CD4-positive, alpha-beta T cell treated with Interferon gamma for 1 hour (primary cell): ENCODE measurements at regions not wholly inside any gene's neighbourhood (a gene's known extent, or its start where the extent isn't known, plus 50 kb on each side); places are given as distances from the start of the nearest gene placed in this dataset.

Experiments
- DNase-seq: peaks from one replicate; pipeline ENCODE4 v3.0.0-alpha.2; 2020

DNA sequence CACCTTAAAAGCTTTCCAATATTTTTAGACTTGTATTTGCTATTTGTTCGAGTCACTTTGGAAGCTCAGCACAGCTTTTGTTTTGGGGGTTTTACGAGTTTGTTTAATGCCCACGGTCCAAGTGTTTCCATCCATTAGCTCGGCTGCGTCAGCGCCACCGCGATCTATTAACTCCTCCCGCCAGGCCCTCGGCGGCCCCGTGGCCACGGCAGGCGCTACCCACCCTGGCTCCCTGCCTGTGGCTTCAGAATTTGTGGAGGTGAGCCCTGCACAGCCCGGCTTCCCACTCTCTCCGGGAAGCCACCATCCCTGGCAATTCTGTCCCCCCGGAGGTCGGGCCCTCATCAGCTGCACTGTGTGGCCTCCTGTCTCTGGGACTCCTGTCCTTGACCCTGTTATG lies 648.5 kb downstream of the BRD1 start:
- no peak for DNase-seq

DNA sequence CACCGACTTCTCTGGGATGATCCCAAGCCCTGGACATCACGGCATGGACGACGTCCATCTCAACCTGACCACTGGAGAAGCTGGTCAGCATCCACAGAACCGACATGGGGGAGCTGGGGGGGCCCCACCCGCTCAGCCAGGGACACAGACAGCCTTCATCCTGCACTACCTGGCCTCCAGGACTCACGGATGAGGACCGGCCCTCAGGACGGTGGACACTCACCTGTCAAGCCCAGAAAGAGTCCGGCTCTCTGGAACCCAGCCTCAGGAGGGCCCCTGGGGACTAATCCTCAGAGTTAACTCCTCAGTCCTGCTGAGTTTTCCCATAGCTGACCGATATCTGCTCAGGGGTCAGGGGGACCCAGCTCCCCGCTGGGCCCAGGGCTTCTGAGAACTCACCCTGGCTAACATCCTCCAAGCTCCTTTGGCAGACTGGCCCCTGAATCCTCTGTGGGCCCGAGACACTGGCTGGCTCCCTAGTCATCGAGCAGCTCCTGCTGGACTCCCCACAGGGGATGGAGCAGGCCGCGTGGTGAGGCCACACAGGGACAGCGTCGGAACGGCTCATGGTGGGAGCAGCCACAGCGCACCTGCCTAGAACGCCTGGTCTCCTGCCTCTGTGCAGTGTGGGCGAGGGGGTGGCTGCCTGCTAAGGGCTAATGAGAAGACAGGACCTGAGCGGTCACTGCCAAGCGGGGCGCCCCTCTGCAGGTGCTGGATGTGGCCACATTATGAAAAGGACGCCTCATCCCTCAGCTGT lies 649.2 kb downstream of the BRD1 start:
- no peak for DNase-seq

DNA sequence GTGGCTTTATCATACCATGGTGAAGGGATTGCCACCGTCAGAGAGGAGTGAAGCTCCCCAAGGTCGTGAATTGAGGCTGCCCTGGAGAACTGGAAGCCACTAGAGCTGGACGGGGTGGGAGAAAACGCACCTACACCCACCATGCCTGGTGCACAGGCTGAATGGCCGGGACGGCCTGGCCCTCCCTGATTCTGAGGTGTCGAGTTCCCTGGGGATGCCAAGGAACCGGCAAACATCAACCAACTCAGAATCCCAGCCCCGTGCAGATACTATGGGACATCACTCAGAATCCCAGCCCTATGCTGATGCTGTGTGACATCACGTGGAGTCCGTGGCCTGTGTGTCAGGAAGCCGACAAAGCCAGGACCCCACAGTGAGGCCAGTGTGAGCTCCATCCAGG lies 650.0 kb downstream of the BRD1 start:
- no peak for DNase-seq

DNA sequence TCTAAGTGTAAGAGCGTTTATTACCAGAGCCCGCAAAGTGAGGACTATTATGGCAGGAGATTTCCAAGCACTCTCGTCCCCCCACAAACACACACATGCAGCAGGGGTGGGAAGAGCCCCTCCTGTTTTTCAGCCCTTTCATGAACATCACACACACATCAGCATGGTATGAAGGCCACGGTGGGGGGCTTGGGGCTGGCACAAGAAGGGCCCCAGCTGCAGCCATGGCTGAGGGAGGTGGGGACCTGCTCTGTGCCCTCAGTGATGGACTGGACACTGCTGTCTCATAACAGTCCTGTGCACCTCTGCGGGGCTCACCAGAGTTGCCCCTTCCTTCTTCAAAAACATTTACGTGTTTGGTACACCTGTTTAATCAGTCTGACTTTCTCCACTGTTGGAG lies 650.7 kb downstream of the BRD1 start:
- no peak for DNase-seq

DNA sequence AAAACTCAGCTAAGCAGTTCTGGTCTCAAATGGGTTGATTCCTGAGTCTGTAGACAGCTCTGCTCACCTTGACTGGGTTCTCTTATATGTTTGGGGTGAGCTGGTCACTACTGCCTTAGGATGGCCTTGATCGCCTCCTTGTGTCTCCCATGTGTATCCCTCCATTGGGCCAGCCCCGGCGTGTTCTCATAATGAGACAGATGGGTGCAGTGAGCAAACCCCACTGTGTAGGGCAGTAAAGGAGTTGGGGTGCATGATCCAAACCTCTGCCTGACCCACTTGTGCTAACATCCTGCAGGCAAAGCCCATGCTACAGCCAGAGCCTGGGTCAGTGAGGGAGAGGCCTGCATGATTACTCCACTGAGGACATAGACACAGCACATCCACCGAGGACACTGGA lies 657.6 kb downstream of the BRD1 start:
- DNase-seq = no peak

DNA sequence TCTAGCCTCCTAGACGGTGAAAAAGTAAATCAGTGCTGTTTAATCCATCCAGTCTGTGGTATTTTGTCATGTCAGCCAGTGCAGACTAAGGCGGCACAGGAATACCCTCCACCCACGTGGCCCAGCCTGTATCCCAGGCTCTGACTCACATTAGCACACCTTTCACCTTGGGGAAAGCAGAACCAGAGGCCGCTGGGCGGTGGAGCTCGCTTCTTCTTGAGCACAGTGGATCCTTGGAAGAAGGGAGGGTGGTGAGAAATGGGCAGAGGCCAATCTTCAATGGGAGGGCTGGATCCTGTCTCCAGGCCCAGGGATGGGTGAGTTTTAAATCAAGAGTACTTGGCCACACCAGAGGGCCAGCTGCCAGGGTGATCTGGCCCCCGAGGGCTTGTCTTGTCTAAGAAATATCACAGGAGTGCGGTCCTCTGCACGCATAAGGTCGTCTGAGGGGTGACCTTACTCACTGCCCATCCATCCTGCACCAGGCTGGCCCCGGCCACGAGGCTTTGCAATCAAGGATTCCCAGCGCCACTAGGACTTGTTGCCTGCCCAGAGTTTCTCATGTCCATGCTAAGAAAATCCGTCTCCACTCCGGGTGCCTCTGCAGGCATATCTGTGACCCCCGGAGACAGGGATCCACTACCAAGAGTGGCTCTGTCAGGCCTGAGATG lies 658.5 kb downstream of the BRD1 start:
- DNase-seq = no peak

DNA sequence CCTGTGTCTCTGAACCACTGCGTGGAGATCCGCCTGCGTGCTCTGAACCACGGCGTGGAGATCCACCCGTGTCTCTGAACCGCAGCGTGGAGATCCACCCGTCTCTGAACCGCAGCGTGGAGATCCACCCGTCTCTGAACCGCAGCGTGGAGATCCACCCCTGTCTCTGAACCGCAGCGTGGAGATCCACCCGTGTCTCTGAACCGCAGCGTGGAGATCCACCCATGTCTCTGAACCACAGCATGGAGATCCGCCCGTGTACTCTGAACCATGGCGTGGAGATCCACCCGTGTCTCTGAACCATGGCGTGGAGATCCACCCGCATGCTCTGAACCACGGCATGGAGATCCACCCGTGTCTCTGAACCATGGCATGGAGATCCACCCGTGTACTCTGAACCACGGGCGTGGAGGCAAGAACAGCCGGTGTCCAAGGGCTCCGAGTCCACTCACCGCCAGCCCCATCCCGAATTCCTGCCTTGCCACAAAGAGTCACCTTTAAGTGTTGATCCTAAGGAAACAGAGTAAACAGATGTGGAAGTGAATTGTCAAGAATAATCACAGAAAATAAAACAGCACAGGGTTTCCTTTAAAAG lies 659.4 kb downstream of the BRD1 start:
- no peak for DNase-seq

DNA sequence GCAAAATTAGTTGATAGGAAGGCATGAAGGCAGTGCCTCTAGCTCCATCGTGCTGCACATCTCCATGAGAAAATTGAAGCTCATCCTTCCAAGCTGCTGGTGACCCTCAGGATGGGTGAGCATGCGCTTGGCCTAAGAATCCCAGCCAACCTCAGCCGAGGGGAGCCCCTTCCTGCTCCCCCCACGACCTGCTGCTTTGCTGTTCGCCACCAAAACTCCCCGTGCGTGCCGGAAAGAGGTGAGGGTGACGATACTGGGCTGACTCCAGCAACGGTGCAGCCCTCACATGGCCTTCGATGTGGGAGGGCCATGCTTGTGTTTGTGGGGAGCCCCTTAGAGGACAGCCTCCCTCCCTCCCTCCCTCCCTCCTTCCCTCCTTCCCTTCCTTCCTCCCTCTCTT lies 660.9 kb downstream of the BRD1 start:
- no peak for DNase-seq

DNA sequence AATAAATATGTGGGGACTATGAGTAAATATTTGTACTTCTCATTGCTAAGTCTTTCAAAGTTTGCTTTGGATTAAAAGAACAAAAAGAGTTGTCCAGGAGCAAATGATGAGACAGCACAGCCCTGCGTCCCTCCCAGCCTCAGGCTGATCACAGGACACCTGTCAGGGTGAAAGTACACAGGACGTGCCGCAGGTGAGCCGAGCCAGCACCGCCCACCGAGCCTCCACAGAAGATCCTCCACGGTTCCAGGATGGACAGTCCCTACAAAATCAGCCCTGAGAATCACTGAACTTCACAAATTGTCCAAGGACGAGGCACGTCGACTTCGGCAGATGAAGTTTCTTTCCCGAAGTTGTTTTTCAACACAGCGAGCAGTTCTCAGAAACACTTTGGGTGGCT lies 661.5 kb downstream of the BRD1 start:
- no peak for DNase-seq

DNA sequence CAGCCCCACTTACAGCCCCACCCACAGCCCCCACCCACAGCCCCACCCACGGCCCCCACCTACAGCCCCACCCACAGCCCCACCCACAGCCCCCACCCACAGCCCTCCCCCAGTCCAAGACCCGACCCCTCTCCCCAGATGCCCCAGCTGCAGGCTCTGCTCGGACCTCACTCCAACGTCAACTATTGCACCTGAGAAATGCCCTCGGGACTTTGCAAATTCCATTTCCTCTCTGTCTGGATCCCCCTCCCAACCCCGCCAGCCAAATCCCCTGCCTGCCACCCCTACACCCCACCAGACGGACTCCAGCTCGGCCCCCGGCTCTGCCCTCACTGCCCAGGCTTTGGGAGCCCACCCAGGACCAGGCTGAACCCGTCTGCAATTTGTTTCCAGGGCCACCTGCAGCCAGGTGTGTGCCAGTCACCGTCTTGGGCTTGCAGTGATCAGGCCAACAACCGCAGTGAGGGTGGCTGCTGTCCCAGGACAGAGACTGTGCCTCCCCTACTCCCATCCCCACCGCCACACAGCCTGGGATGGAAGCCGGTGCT lies 662.8 kb downstream of the BRD1 start:
- no peak for DNase-seq

DNA sequence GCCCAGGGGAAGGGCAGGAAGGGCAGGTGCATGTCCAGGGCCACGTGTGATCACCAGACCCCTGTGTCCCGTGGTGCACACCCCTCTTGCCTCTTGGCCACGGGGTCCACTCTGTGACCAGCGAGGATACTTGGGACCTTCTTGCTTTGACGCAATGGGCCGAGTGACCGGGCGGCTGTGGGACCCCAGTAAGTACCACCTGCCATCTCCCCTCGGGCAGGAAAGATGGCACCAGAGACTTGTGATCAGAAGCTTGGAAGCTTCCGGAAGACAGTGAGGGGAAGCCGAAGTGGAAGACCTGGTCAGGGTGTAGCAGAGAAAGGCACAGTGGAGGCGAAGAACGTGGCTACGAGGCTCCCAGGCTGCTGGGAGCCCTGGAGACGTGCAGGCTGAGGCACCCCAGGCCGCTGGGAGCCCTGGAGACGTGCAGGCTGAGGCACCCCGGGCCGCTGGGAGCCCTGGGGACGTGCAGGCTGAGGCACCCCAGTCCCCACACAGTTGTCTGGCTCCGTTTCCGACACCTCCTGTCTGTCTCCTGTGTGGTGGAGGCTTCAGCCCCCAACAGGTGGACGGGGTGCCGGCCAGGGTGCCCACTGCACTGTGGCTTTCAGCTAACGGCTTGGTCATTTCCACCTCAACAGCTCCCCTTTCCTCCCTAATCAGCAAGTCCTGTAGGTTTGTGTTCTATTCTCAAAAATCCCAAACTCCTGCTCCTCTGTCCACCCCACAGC lies 663.5 kb downstream of the BRD1 start:
- no peak for DNase-seq

DNA sequence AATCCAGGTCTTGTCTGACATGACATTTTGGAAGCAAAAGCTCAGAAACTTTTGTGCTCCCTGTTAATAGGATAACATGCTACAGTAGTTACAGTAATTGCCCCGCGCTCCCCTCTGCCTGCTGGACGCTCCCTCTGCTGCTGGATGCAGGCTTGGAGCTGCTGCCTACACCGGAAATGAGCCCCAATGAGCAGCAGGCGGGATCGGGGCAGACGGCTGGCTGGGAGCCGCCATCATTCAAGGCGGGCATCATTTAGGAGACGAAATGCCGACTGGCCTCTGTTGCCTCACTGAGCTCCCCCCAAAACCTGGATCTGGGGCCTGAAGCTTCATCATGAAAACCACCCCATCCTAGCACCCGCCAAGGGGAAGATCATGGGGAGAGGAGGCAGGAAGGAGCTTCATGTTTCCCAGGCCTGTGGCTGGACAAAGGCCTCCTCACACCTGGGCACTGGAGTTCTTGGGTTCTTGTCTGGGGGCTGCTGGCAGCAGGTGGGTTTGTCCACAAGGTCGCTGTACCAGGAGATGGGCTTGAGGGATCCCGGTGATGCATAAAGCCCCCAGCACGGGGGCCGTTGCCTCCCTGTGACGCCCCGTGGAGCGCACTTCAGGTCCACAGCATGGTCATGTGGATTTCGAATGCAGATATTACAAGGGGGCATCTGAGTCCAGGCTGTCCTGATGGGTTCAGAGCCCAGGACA lies 664.3 kb downstream of the BRD1 start:
- DNase-seq = no peak

DNA sequence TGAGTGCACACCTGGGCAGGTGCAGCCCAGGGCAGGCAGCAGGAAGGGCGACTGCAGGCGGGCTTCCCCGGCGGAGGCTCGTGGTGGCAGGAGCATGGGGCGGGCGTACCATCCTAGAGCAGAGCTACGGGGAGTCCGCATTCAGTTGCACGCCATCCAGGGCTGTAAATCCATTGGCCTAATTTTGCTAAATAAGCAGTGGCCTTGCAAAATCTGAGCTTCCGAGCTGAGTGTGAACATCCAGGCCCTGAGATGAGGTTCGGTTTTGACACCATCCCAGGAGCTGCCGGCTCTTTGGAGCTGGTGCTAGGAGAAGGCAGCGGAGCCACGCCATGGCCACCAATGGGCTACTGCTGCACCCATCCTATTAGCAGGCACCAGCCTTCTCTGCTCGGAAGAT lies 664.8 kb downstream of the BRD1 start:
- DNase-seq = no peak

DNA sequence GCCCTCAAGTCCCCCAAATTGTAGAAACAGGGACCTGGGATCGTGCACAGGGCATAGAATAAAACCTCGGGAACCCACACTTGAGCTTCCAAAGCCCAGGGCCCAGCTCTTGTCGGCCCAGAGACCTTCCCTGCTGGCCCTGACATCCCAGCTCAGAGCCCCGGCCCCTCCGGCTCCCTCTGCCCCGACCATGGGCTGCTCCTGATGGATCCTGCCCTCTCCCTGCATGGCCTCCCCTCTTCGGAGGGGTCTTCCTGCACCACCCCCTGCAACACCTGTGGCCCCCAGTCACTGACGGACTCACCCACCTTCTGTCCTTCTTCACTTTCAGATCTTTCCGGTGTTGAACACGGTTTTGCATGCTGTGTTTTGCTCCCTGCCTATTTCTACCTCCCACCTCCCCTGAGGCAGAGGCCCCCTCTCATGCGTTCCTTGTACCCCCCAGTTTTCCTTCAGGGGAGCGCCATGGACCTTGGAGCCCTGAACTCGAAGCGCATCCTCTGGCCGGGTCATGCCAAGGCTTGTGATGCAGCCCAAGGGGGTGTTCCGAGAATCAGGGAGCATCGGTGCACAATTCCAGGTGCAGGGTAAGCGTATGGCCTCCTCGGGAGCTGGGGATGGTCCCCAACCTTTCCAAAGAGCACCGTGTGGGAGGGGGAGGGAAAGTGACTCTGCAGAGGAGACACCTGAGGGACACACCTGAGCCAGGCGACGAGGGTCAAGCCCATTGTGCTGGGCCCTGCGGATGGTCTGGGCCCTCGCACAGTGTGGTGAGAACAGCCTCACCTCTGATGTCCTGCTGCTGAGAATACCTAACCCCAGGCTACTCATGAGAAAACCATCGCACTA lies 666.4 kb downstream of the BRD1 start:
- no peak for DNase-seq

DNA sequence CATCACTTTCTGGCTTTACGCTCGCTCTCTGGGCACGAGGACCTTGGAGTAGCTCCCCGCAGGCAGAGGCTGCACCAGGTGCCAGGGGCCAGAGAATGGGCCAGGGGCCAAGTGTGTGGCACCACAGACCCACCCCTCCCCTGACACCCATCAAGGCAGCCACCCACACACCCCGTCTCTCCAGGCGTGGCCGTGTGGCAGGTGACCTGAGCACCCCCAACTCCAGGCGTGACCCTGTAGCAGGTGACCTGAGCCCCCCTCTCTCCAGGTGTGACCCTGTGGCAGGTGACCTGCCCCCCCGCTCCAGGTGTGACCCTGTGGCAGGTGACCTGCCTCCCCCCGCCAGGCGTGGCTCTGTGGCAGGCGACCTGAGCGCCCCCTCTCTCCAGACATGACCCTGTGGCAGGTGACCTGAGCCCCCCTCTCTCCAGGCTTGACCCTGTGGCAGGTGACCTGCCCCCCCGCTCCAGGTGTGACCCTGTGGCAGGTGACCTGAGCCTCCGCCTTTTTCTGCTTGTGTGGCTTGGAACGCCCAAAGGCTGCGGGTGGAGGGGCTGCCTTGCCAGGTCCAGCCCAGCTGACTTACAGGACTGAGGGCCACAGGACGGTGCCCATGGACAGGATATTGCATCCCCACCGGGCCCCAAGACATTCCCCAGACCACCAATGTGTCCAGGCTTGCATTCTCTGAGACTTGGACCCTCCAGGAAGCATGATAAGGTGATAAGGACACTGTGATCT lies 667.2 kb downstream of the BRD1 start:
- no peak for DNase-seq

DNA sequence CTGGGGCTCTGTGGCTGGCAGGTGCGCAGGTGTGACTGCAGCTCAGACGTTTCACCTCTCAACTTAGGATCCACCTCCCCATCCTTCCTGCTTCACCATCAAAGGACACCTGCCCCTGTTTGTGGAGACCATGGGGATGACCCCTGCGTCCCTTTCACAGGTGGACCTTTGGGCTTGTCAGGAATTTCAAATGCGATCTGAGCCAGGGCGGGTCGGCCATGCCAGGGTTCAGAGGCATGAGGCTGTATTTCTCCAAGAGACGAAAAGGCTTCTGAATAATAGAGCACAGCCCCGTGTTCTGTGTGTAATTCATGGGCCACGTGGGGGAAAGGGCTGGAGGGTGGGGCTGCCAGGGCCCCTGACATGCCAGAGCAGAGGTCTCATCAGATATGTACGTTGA lies 668.0 kb downstream of the BRD1 start:
- no peak for DNase-seq

DNA sequence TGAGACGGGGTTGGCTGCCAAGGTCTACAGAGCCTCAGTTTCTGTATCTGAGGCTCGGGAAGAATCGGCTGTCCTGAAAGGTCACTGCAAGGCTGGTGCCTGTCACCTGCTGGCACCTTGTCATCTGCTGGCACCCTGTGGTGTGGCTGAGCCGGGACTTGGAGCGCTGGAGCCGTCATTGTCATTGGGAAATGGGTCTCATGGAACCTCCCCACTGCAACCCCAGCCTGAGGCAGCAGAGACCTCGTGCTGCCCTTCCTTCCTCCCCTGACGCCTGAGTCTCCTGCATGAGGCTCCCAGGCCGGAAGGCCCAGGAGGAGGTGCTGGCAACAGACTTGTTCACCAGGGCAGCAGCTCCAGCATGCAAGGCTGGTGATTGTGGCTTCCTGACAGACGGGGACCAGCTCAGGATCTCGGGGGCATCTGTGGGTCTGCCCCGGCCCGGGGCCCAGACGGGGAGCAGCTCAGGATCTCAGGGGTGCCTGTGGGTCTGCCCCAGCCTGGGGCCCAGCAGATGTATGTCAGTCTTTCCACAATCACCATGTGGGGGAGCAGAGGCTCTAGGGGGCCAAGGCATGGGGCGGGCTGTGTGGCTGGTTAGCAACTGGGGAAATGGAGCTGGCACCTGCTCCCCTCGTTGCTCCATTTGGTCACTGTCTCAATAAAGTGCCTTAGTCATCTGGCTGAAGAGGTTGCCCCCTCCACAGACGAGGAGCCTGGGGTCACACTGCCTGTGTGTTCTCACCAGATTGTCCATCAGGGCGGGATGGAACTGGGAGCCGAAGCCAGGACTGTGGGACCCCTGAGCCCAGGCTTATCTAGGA lies 668.7 kb downstream of the BRD1 start:
- DNase-seq = no peak

DNA sequence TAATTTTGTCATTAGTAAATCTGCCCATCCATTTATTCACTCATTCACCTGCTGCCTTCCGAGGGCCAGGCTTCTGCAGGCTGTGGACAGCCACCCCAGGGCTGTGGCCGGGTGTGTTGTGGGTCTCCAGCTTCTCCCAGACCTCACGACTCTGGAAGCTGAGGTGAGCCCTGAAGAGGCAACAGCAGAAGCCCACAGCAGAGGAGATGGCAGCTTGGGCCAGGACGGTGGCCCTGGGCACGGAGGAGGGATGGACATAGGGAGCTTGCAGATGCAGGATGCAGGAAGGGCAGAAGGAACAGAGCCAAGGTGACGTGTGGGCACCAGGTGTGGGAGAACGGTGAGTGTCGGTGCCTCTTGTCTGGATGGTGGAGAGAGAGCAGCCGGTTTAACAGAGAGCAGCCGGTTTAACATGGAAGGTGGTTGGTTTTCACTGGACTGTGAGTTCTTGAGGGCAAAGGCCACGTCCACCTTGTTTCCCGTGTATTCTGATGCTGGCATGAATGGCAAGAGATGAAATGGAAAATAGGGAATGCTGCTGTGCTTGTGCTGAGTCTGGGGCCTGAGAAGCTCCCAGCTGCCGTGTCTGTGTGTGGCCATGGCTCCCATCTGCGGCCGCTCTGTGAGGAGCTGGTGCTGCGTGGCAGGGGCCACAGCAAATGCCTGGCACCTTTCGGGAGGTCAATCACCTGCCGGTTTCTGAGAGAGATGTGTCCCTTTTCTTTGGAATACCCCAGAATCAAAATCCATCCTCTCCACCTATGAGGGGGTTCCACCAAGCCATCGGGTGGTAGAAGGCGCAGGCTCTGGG lies 669.9 kb downstream of the BRD1 start:
- DNase-seq = no peak

DNA sequence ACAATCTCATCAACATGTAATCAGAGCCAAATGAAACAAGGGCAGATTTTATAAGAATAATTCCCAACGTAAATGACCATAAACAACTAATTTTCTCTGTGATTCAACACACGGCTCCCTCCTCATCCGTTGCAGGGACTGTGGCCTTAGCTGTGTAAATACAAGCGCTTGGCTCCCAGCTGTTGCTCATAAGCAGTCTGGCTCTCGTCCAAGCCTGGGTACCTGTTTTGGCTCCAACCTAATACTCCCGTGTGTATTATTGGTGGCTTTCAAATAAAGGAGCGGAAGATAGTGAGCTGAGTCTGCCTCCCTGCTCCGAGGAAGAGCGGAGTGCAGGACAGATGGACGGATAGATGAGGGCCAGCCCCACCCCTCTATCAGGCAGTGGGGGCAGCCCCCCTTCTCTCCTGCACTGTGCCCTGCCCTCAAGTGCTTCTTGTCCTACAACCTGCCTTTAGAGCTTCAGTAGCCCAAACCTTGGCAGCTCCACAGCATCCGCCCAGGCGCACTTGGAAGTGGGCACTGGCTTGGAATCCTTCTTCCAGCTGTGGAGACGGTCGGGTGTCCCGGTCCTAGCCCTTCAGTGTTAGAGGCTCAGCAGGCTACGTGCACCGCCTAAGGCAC lies 670.9 kb downstream of the BRD1 start:
- no peak for DNase-seq
